HCT116 (cell line): ENCODE measurements at regions not wholly inside any gene's neighbourhood (a gene's known extent, or its start where the extent isn't known, plus 50 kb on each side); places are given as distances from the start of the nearest gene placed in this dataset.

Experiments used
- ATAC-seq: fragments of 200-7000 bp; cut with Tn5 transposase; 2 replicates; pipeline ENCODE4 v1.9.1; 2020; ENCODE audit warnings: mild to moderate bottlenecking, moderate library complexity
- BruUV-seq: library from RNA; stranded (reverse); fragments of 400-500 nt; replicated peaks from 2 replicates; lab custom pipeline; 2021; lab: Mats Ljungman, UMichigan
- CTCF ChIA-PET: fragments of 300-600 bp; sonication (Branson Sonifier 250); formaldehyde crosslinking; loops from one replicate; lab custom pipeline; 2021; ENCODE audit warnings: antibody characterized with exemption; lab: Charles Lee
- POLR2A ChIA-PET: fragments of 300-600, 350-600 bp; sonication (Branson Sonifier 250); formaldehyde crosslinking; loops from one replicate; lab custom pipeline; 2021; ENCODE audit warnings: antibody characterized with exemption; lab: Charles Lee
- RAD21 ChIA-PET, 2 experiments: fragments of 300-600 bp; sonication (Branson Sonifier 250); formaldehyde crosslinking; loops; one replicate each; lab custom pipeline; 2023; ENCODE audit warnings: low total read pairs in 2 of 2; ENCODE audit not compliant: uncharacterized antibody in 2 of 2, unreplicated experiment in 2 of 2, low non-redundant PET in 1 of 2; lab: Charles Lee
- DNase-seq: peaks from one replicate; pipeline ENCODE4 v3.0.0-alpha.2; 2010; ENCODE audit warnings: low read depth, low spot score
- H2AFZ ChIP-seq: fragments of 200-600 bp; shearing (Covaris generic), sonication (generic); 2 replicates; pipeline ENCODE4 v1.6.1; 2017; ENCODE audit warnings: low read depth, mixed run types, mixed read lengths, antibody characterized with exemption, low read length; ENCODE audit not compliant: poor library complexity, severe bottlenecking
- H3K27ac ChIP-seq: 2 replicates; pipeline ENCODE4 v1.5.1; 2012; ENCODE audit warnings: low read depth, low read length
- H3K27me3 ChIP-seq: fragments of 200-600 bp; sonication (generic); 2 replicates; pipeline ENCODE4 v1.6.1; 2016; ENCODE audit warnings: mixed run types, low read length, mixed read lengths; ENCODE audit not compliant: insufficient read depth
- H3K36me3 ChIP-seq, 2 experiments: fragments of 200-500 bp in 1 of 2; fragments of 200-600 bp in 1 of 2; sonication (Bioruptor generic) in 1 of 2; sonication (generic) in 1 of 2; 2 replicates each; pipeline versions ENCODE4 v1.5.1 to v1.6.1; 2014 to 2016; ENCODE audit warnings: low read length in 2 of 2, inconsistent platforms in 1 of 2, mixed read lengths in 1 of 2, mixed run types in 1 of 2; ENCODE audit not compliant: insufficient read depth in 2 of 2, control insufficient read depth in 1 of 2
- H3K4me1 ChIP-seq, 2 experiments: fragments of 200-600 bp in 1 of 2; sonication (generic) in 1 of 2; 2 replicates each; pipeline versions ENCODE4 v1.5.1 to v1.6.1; 2012 to 2017; ENCODE audit warnings: low read length in 2 of 2, inconsistent platforms in 1 of 2, mild to moderate bottlenecking in 1 of 2, mixed read lengths in 1 of 2, mixed run types in 1 of 2, moderate library complexity in 1 of 2; ENCODE audit not compliant: insufficient read depth in 2 of 2, control insufficient read depth in 1 of 2
- H3K4me2 ChIP-seq: fragments of 200-600 bp; sonication (generic); 2 replicates; pipeline ENCODE4 v1.6.1; 2017; ENCODE audit warnings: mixed run types, low read length, mixed read lengths
- H3K4me3 ChIP-seq, 2 experiments: fragments of 200-600 bp in 1 of 2; sonication (generic) in 1 of 2; replicated peaks in 1 of 2; 2 replicates each; pipeline ENCODE4 v1.5.1; 2011 to 2016; ENCODE audit warnings: low read length in 2 of 2, control low read depth in 1 of 2, low read depth in 1 of 2, mild to moderate bottlenecking in 1 of 2, mixed read lengths in 1 of 2, mixed run types in 1 of 2
- H3K79me2 ChIP-seq: fragments of 200-600 bp; sonication (generic); 2 replicates; pipeline ENCODE4 v1.6.1; 2017; ENCODE audit warnings: mild to moderate bottlenecking, mixed run types, low read length, moderate library complexity, mixed read lengths; ENCODE audit not compliant: insufficient read depth
- H3K9ac ChIP-seq: fragments of 200-600 bp; sonication (generic); 2 replicates; pipeline ENCODE4 v1.6.1; 2016; ENCODE audit warnings: low read length, mixed read lengths
- H3K9me2 ChIP-seq: fragments of 200-600 bp; sonication (generic), shearing (Covaris generic); 2 replicates; pipeline ENCODE4 v1.6.1; 2017; ENCODE audit warnings: mixed run types, mild to moderate bottlenecking, moderate library complexity; ENCODE audit not compliant: insufficient read depth
- H3K9me3 ChIP-seq, 2 experiments: fragments of 200-500 bp in 1 of 2; fragments of 200-600 bp in 1 of 2; sonication (Bioruptor generic) in 1 of 2; sonication (generic) in 1 of 2; 2 replicates each; pipeline ENCODE4 v1.6.1; 2014 to 2017; ENCODE audit warnings: low read length in 2 of 2, mixed read lengths in 2 of 2, inconsistent platforms in 1 of 2, low read depth in 1 of 2, mild to moderate bottlenecking in 1 of 2, mixed run types in 1 of 2, moderate library complexity in 1 of 2; ENCODE audit not compliant: control insufficient read depth in 1 of 2, insufficient read depth in 1 of 2
- H4K20me1 ChIP-seq: fragments of 200-600 bp; sonication (generic), shearing (Covaris generic); 2 replicates; pipeline ENCODE4 v1.6.1; 2017; ENCODE audit warnings: mixed run types, mild to moderate bottlenecking, moderate library complexity; ENCODE audit not compliant: insufficient read depth
- ATF3 ChIP-seq: IDR thresholded peaks from 2 replicates; pipeline ENCODE4 v1.6.1; 2012
- CBX3 ChIP-seq: IDR thresholded peaks from 2 replicates; pipeline ENCODE4 v1.6.1; 2012; ENCODE audit warnings: low read depth
- EGR1 ChIP-seq: IDR thresholded peaks from 2 replicates; pipeline ENCODE4 v1.6.1; 2012; ENCODE audit warnings: low read depth
- ELF1 ChIP-seq: IDR thresholded peaks from 2 replicates; pipeline ENCODE4 v1.6.1; 2012; ENCODE audit warnings: low read depth, borderline replicate concordance
- EZH2 ChIP-seq: fragments of 200-600 bp; sonication (generic); IDR thresholded peaks from 2 replicates; pipeline ENCODE4 v1.6.1; 2017; ENCODE audit warnings: antibody characterized with exemption, mixed run types
- EZH2phosphoT487 ChIP-seq: fragments of 200-600 bp; IDR thresholded peaks from 2 replicates; pipeline ENCODE4 v1.6.1; 2018; ENCODE audit warnings: antibody characterized with exemption, borderline replicate concordance
- FOSL1 ChIP-seq: IDR thresholded peaks from 2 replicates; pipeline ENCODE4 v1.6.1; 2012; ENCODE audit warnings: low read depth
- JUND ChIP-seq: IDR thresholded peaks from 2 replicates; pipeline ENCODE4 v1.6.1; 2012
- POLR2A ChIP-seq: IDR thresholded peaks from 2 replicates; pipeline ENCODE4 v1.7.0; 2011; ENCODE audit warnings: borderline replicate concordance; ENCODE audit not compliant: insufficient read depth, insufficient read length; ENCODE audit errors: extremely low read depth
- POLR2AphosphoS5 ChIP-seq: IDR thresholded peaks from 2 replicates; pipeline ENCODE4 v1.6.1; 2011; ENCODE audit warnings: mild to moderate bottlenecking, low read depth, low read length, moderate library complexity
- RAD21 ChIP-seq: IDR thresholded peaks from 2 replicates; pipeline ENCODE4 v1.6.1; 2012; ENCODE audit warnings: low read depth, mild to moderate bottlenecking
- REST ChIP-seq: IDR thresholded peaks from 2 replicates; pipeline ENCODE4 v1.6.1; 2012; ENCODE audit warnings: low read depth
- SIN3A ChIP-seq: IDR thresholded peaks from 2 replicates; pipeline ENCODE4 v1.6.1; 2012; ENCODE audit warnings: low read depth
- SP1 ChIP-seq: IDR thresholded peaks from 2 replicates; pipeline ENCODE4 v1.6.1; 2012; ENCODE audit warnings: low read depth
- TCF7L2 ChIP-seq: IDR thresholded peaks from 2 replicates; pipeline ENCODE4 v1.7.0; 2011; ENCODE audit warnings: borderline replicate concordance, inconsistent platforms; ENCODE audit not compliant: insufficient read depth, insufficient read length; ENCODE audit errors: extremely low read depth
- ZFX ChIP-seq: fragments of 450-650 bp; IDR thresholded peaks from 2 replicates; pipeline ENCODE4 v1.6.1; 2017
- intact Hi-C: fragments of 100-400 bp; cut with micrococcal nuclease; formaldehyde crosslinking; loops from 2 replicates; pipeline ENCODE4 v1.10.0; 2022
- TF ChIP-seq, protein P1 (sequence below): IDR thresholded peaks from 2 replicates; pipeline ENCODE4 v1.6.1; 2012

GRCh38 chr2:18403921-18404522, 156.4 kb downstream of the RDH14 start:
- intact Hi-C loops: no loop called here
- Histone ChIP-seq H2AFZ (no peak overlapping the region), H3K27me3 (peaks cover 12% of the 10 kb centered on the region; the same call in 1 of the 2 replicates)
- ChIA-PET RAD21 (no interaction called here), POLR2A (no interaction called here)
- TF ChIP-seq, protein P1, sequence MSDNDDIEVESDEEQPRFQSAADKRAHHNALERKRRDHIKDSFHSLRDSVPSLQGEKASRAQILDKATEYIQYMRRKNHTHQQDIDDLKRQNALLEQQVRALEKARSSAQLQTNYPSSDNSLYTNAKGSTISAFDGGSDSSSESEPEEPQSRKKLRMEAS: no peak
- TF ChIP-seq SIN3A: no peak
- no peak for TF ChIP-seq ELF1
- TF ChIP-seq EZH2: no peak
- no peak for TF ChIP-seq REST
- TF ChIP-seq ZFX: no peak
- TF ChIP-seq POLR2A: no peak
- no peak for TF ChIP-seq FOSL1
- no peak for TF ChIP-seq CBX3
- no peak for TF ChIP-seq EGR1
- no peak for TF ChIP-seq JUND
- TF ChIP-seq TCF7L2: no peak
- no peak for TF ChIP-seq ATF3
- no peak for TF ChIP-seq EZH2phosphoT487
- no peak for TF ChIP-seq SP1
- no peak for TF ChIP-seq RAD21
- TF ChIP-seq POLR2AphosphoS5: no peak
- TF ChIP-seq, all 23 proteins: peak for 0
- H3K4me1 ChIP-seq: no peaks in the 10 kb centered on the region
- ATAC-seq (no peak), DNase-seq (no peak)
- H3K4me2 ChIP-seq: no peak overlapping the region
- H3K79me2 ChIP-seq: no peaks in the 10 kb centered on the region
- no peaks in the 10 kb centered on the region for H4K20me1 ChIP-seq
- H3K4me3 ChIP-seq: no peak overlapping the region
- no TSS peak for BruUV-seq
- H3K9ac ChIP-seq: no peak overlapping the region
- no peaks in the 10 kb centered on the region for H3K9me2 ChIP-seq
- CTCF ChIA-PET: interaction anchor here (1.2 kb wide), 2 partner anchors 10 to 12 kb away, joined by 5 read pairs; no protein-coding TSS in a partner anchor
- no peak overlapping the region for H3K27ac ChIP-seq
- H3K9me3 ChIP-seq: no peaks in the 10 kb centered on the region
- H3K36me3 ChIP-seq: no peaks in the 10 kb centered on the region
